ENCODE measurements at regions not wholly inside any gene's neighbourhood (a gene's known extent, or its start where the extent isn't known, plus 50 kb on each side); places are given as distances from the start of the nearest gene placed in this dataset.

DNA sequence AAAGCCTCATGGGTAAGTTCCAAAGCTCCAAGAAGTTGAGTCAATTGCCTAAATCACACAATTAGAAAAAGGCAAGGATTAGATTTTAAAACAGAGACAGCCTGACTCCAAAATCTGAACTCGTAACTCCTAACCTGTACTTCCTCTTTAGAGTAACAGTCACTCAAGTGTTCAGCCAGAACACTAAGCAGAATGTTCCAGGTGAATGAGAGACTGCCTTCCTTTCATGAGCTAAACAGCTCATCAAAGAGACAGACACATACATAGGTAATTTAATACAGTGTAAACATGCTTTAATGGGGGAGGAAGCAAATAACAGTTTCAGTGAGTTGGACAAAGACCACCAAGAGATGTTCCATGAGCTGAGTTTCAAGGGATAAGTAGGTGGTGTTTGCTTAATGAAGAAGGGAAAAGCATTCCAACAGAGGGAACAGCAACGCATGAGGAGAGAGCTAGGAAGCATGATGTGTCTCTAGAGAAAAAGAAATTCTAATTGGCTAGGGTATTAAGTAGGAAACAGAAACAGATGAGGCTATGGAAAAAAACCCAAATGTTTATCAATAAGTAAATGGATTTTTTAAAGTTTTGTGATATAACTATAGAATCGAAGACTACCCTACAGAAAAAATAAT, 403.9 kb downstream of the MED13L start:
- TF ChIP-seq POLR2A (IDR thresholded peaks at IDR 0.05) (no peak), POLR2AphosphoS5 (IDR thresholded peaks at IDR 0.05) (no peak)
- TF ChIP-seq, protein P1, sequence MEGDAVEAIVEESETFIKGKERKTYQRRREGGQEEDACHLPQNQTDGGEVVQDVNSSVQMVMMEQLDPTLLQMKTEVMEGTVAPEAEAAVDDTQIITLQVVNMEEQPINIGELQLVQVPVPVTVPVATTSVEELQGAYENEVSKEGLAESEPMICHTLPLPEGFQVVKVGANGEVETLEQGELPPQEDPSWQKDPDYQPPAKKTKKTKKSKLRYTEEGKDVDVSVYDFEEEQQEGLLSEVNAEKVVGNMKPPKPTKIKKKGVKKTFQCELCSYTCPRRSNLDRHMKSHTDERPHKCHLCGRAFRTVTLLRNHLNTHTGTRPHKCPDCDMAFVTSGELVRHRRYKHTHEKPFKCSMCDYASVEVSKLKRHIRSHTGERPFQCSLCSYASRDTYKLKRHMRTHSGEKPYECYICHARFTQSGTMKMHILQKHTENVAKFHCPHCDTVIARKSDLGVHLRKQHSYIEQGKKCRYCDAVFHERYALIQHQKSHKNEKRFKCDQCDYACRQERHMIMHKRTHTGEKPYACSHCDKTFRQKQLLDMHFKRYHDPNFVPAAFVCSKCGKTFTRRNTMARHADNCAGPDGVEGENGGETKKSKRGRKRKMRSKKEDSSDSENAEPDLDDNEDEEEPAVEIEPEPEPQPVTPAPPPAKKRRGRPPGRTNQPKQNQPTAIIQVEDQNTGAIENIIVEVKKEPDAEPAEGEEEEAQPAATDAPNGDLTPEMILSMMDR (IDR thresholded peaks at IDR 0.05): no peak
